Activated T-helper 17 cell treated with anti-CD3 and anti-CD28 coated beads, Interleukin-2, amount 50 U/mL, for 72 hours (primary cell): ENCODE measurements at regions not wholly inside any gene's neighbourhood (a gene's known extent, or its start where the extent isn't known, plus 50 kb on each side); places are given as distances from the start of the nearest gene placed in this dataset.
A peak's percentile ranks its signal among the peaks of the same experiment; 100 is the strongest.

Source experiments
- ATAC-seq: fragments of 150-1000 bp; cut with Tn5 transposase; replicated peaks from 2 replicates; pipeline ENCODE4 v1.10.0; 2021; ENCODE audit warnings: mild to moderate bottlenecking, moderate library complexity
- H3K27ac Mint-ChIP-seq: one replicate; pipeline ENCODE4 v1.8.0; 2022; ENCODE audit warnings: mixed read lengths
- H3K27me3 Mint-ChIP-seq: one replicate; pipeline ENCODE4 v1.8.0; 2022; ENCODE audit warnings: mixed read lengths
- H3K36me3 Mint-ChIP-seq: one replicate; pipeline ENCODE4 v1.8.0; 2022; ENCODE audit warnings: low read depth, mild to moderate bottlenecking, mixed read lengths
- H3K4me1 Mint-ChIP-seq: one replicate; pipeline ENCODE4 v1.8.0; 2022; ENCODE audit warnings: mixed read lengths
- H3K4me3 Mint-ChIP-seq: one replicate; pipeline ENCODE4 v1.8.0; 2022; ENCODE audit warnings: mild to moderate bottlenecking, mixed read lengths
- H3K9me3 Mint-ChIP-seq: one replicate; pipeline ENCODE4 v1.8.0; 2022; ENCODE audit warnings: mixed read lengths

- H3K4me3 Mint-ChIP-seq: no peak overlapping the region
- H3K4me1 Mint-ChIP-seq: no peaks in the 10 kb centered on the region
- H3K27me3 Mint-ChIP-seq: peaks cover 7% of the 10 kb centered on the region
- H3K27ac Mint-ChIP-seq: no peak overlapping the region
- no peaks in the 10 kb centered on the region for H3K9me3 Mint-ChIP-seq
- no peak for ATAC-seq
- H3K36me3 Mint-ChIP-seq: no peaks in the 10 kb centered on the region
Observed at GRCh38 chr12:91414636-91415035, 232.0 kb upstream of the DCN start.

GRCh38 chr12:91413581-91414546 lies 231.2 kb upstream of the DCN start:
- no peak for ATAC-seq
- H3K4me3 Mint-ChIP-seq: no peak overlapping the region

GRCh38 chr12:91406920-91407341 lies 224.3 kb upstream of the DCN start:
- H3K27ac Mint-ChIP-seq: no peak overlapping the region
- no peak overlapping the region for H3K4me3 Mint-ChIP-seq
- no peaks in the 10 kb centered on the region for H3K36me3 Mint-ChIP-seq
- peaks cover 6% of the 10 kb centered on the region for H3K9me3 Mint-ChIP-seq
- peak; percentile 69 for ATAC-seq
- H3K27me3 Mint-ChIP-seq: no peaks in the 10 kb centered on the region
- no peaks in the 10 kb centered on the region for H3K4me1 Mint-ChIP-seq

More at GRCh38 chr12:91413581-91414546, 231.2 kb upstream of the DCN start:
- no peaks in the 10 kb centered on the region for H3K4me1 Mint-ChIP-seq
- peaks cover 7% of the 10 kb centered on the region for H3K27me3 Mint-ChIP-seq
- H3K27ac Mint-ChIP-seq: no peak overlapping the region
- H3K36me3 Mint-ChIP-seq: no peaks in the 10 kb centered on the region
- no peaks in the 10 kb centered on the region for H3K9me3 Mint-ChIP-seq

GRCh38 chr12:91404441-91404840 lies 221.8 kb upstream of the DCN start:
- no peak overlapping the region for H3K27ac Mint-ChIP-seq
- H3K4me1 Mint-ChIP-seq: no peaks in the 10 kb centered on the region
- H3K4me3 Mint-ChIP-seq: no peak overlapping the region
- no peaks in the 10 kb centered on the region for H3K36me3 Mint-ChIP-seq
- peaks cover 6% of the 10 kb centered on the region for H3K9me3 Mint-ChIP-seq
- no peak for ATAC-seq
- H3K27me3 Mint-ChIP-seq: no peaks in the 10 kb centered on the region

- no peaks in the 10 kb centered on the region for H3K36me3 Mint-ChIP-seq
- no peak overlapping the region for H3K27ac Mint-ChIP-seq
- ATAC-seq: no peak
- H3K4me3 Mint-ChIP-seq: no peak overlapping the region
- peaks cover 4% of the 10 kb centered on the region for H3K9me3 Mint-ChIP-seq
- H3K27me3 Mint-ChIP-seq: no peaks in the 10 kb centered on the region
- H3K4me1 Mint-ChIP-seq: no peaks in the 10 kb centered on the region
Observed at GRCh38 chr12:91401190-91401589, 218.6 kb upstream of the DCN start.

GRCh38 chr12:91400271-91400670 lies 217.7 kb upstream of the DCN start:
- Mint-ChIP-seq H3K4me1 (no peaks in the 10 kb centered on the region), H3K27me3 (no peaks in the 10 kb centered on the region), H3K9me3 (no peaks in the 10 kb centered on the region), H3K27ac (no peak overlapping the region), H3K36me3 (no peaks in the 10 kb centered on the region), H3K4me3 (no peak overlapping the region)
- no peak for ATAC-seq

GRCh38 chr12:91397866-91398532 lies 215.4 kb upstream of the DCN start:
- Mint-ChIP-seq H3K4me1 (no peaks in the 10 kb centered on the region), H3K9me3 (peaks cover under 1% of the 10 kb centered on the region), H3K36me3 (no peaks in the 10 kb centered on the region), H3K4me3 (no peak overlapping the region), H3K27me3 (no peaks in the 10 kb centered on the region), H3K27ac (no peak overlapping the region)
- ATAC-seq: peak; percentile 59

GRCh38 chr12:91396293-91396692 lies 213.7 kb upstream of the DCN start:
- H3K9me3 Mint-ChIP-seq: peaks cover 7% of the 10 kb centered on the region
- no peaks in the 10 kb centered on the region for H3K4me1 Mint-ChIP-seq
- ATAC-seq: no peak
- no peaks in the 10 kb centered on the region for H3K36me3 Mint-ChIP-seq
- H3K27me3 Mint-ChIP-seq: no peaks in the 10 kb centered on the region
- H3K27ac Mint-ChIP-seq: no peak overlapping the region
- H3K4me3 Mint-ChIP-seq: no peak overlapping the region

GRCh38 chr12:91395628-91396135 lies 213.1 kb upstream of the DCN start:
- no peak overlapping the region for H3K4me3 Mint-ChIP-seq
- no peaks in the 10 kb centered on the region for H3K36me3 Mint-ChIP-seq
- peaks cover 7% of the 10 kb centered on the region for H3K9me3 Mint-ChIP-seq
- H3K27me3 Mint-ChIP-seq: no peaks in the 10 kb centered on the region
- no peak for ATAC-seq
- H3K27ac Mint-ChIP-seq: no peak overlapping the region
- no peaks in the 10 kb centered on the region for H3K4me1 Mint-ChIP-seq

GRCh38 chr12:91394903-91395302 lies 212.3 kb upstream of the DCN start:
- H3K36me3 Mint-ChIP-seq: no peaks in the 10 kb centered on the region
- no peak overlapping the region for H3K27ac Mint-ChIP-seq
- ATAC-seq: no peak
- no peak overlapping the region for H3K4me3 Mint-ChIP-seq
- no peaks in the 10 kb centered on the region for H3K27me3 Mint-ChIP-seq
- H3K9me3 Mint-ChIP-seq: peaks cover 7% of the 10 kb centered on the region
- no peaks in the 10 kb centered on the region for H3K4me1 Mint-ChIP-seq

GRCh38 chr12:91388573-91388972 lies 206.0 kb upstream of the DCN start:
- Mint-ChIP-seq H3K36me3 (no peaks in the 10 kb centered on the region), H3K9me3 (peaks cover 7% of the 10 kb centered on the region), H3K4me3 (no peak overlapping the region), H3K27me3 (no peaks in the 10 kb centered on the region), H3K27ac (no peak overlapping the region), H3K4me1 (no peaks in the 10 kb centered on the region)
- no peak for ATAC-seq

GRCh38 chr12:91387461-91388134 lies 205.0 kb upstream of the DCN start:
- Mint-ChIP-seq H3K27ac (no peak overlapping the region), H3K27me3 (no peaks in the 10 kb centered on the region), H3K4me3 (no peak overlapping the region), H3K36me3 (no peaks in the 10 kb centered on the region), H3K4me1 (no peaks in the 10 kb centered on the region), H3K9me3 (peaks cover 3% of the 10 kb centered on the region)
- peak; percentile 48 for ATAC-seq

GRCh38 chr12:91384806-91385205 lies 202.2 kb upstream of the DCN start:
- H3K27ac Mint-ChIP-seq: no peak overlapping the region
- no peak for ATAC-seq
- peaks cover 5% of the 10 kb centered on the region for H3K4me1 Mint-ChIP-seq
- no peaks in the 10 kb centered on the region for H3K9me3 Mint-ChIP-seq
- no peaks in the 10 kb centered on the region for H3K27me3 Mint-ChIP-seq
- H3K36me3 Mint-ChIP-seq: no peaks in the 10 kb centered on the region
- no peak overlapping the region for H3K4me3 Mint-ChIP-seq

- ATAC-seq: no peak
Observed at GRCh38 chr12:91384366-91384765, 201.7 kb upstream of the DCN start.

More at GRCh38 chr12:91384366-91384765, 201.7 kb upstream of the DCN start:
- Mint-ChIP-seq H3K9me3 (no peaks in the 10 kb centered on the region), H3K27me3 (no peaks in the 10 kb centered on the region), H3K4me1 (peaks cover 5% of the 10 kb centered on the region), H3K36me3 (no peaks in the 10 kb centered on the region), H3K4me3 (no peak overlapping the region), H3K27ac (no peak overlapping the region)
